Stimulated activated CD8-positive, alpha-beta memory T cell treated with anti-CD3 and anti-CD28 coated beads, Interleukin-15, amount 100 ng/mL, for 4 hours (primary cell): ENCODE measurements at regions not wholly inside any gene's neighbourhood (a gene's known extent, or its start where the extent isn't known, plus 50 kb on each side); places are given as distances from the start of the nearest gene placed in this dataset.
"Not testable (repeated sequence)": the region's sequence is repeated elsewhere in the genome, so short reads cannot be mapped to it uniquely, and the experiment has no call there.

Experiments used
- DNase-seq, 2 donors: peaks; one replicate each; pipeline ENCODE4 v3.0.0-alpha.2; 2020; ENCODE audit warnings: low read depth in 2 of 2

- not testable (repeated sequence) for DNase-seq
Measured at GRCh38 chr2:144638250-144638649, 118.3 kb upstream of the ZEB2 start.

DNA sequence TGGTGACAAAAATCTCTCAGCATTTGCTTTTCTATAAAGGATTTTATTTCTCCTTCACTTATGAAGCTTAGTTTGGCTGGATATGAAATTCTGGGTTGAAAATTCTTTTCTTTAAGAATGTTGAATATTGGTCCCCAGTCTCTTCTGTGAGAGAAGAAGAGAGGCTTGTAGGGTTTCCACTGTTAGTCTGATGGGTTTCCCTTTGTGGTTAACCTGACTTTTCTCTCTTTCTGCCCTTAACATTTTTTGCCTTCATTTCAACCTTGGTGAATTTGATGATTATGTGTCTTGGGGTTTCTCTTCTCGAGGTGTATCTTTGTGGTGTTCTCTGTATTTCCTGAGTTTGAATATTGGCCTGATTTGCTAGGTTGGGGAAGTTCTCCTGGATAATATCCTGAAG, 116.9 kb upstream of the ZEB2 start:
- DNase-seq: not testable (repeated sequence)

DNA sequence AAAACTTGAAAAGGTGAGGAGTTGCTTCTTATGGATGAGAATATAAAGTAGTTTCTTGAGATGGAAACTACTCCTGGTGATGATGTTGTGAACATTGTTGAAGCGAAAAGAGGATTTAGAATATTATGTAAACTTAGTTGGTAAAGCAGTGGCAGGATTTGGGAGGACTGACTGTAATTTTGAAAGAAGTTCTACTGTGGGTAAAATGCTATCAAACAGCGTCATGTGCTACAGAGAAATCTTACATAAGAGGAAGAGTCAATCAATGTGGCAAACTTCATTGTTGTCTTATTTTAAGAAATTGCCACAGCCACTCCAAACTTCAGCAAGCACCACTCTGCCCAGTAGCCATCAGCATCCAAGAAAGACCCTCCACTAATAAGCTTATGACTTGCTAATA, 112.9 kb upstream of the ZEB2 start:
- DNase-seq: no peak

GRCh38 chr2:144631636-144632035, 111.7 kb upstream of the ZEB2 start:
- DNase-seq: no peak

DNA sequence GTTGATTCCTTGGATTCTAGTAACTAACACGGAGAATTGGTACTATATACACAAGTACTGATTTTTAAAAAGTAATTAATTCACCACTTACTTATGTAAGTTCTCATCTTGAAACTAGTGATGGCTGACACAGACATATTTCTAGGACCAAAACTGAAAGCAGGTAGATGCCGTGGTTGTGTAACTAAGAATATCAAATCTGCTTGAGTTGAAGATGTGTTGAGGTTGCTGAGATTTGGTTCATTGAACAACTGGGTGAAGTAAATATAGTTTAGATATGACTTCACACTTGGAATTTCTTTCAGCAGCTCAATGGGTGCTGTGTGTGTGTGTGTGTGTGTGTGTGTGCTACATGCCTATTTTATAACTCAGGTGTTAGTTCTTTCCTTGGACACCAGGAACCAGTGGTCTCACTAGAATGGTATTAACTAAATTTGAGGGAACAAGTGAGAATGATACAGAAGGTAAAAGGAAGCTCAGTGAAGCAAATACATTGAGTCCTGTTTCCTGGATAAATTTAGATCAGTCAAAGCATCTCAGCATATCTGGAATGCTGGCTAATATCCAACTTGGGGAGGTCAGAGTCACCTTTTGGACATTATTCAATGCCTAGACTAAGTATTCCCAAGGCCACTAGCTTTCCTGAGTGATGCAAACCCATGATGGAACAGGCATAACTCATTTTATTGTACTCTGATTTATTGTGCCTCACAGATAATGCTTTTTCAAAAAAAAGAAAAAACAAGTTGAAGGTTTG, 110.7 kb upstream of the ZEB2 start:
- no peak for DNase-seq

GRCh38 chr2:144629935-144630334, 110.0 kb upstream of the ZEB2 start:
- DNase-seq: no peak

GRCh38 chr2:144628566-144628965, 108.6 kb upstream of the ZEB2 start:
- no peak for DNase-seq

GRCh38 chr2:144625626-144626025, 105.7 kb upstream of the ZEB2 start:
- no peak for DNase-seq

- no peak for DNase-seq
Measured at GRCh38 chr2:144625226-144625625, 105.3 kb upstream of the ZEB2 start.

DNA sequence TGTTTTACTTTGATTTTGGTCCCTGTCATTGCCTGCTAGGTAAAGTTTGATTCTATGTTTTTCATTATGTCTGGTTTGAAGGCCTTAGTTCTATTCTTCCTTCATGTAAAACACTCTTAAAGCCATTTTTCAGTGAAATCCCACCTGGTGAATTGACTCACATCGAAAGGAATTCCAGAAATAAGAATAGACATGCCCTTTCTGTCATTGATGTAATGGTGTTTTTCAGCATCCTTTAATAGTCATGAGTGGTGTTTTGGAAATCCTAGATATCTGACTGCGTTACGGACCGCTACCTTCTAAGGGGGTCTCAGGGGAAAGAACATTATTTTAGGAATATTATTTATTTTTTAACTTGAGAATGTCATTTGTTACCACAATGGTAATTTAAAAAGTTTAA, 104.5 kb upstream of the ZEB2 start:
- DNase-seq: no peak

DNA sequence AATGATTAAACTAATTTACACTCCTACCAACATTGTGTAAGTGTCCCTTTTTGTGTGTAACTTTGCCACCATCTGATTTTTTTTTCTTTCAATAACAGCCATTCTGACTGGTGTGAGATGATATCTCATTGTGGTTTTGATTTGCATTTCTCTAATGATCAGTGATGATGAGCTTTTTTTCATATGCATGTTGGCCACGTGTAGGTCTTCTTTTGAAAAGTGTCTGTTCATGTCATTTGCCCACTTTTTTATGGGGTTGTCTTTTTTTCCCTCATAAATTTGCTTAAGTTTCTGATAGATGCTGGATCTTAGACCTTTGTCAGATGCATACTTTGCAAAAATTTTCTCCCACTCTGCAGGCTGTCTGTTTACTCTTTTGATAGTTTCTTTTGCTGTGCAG, 102.5 kb upstream of the ZEB2 start:
- DNase-seq: not testable (repeated sequence)

- DNase-seq: no peak
Measured at GRCh38 chr2:144621266-144621665, 101.3 kb upstream of the ZEB2 start.

DNA sequence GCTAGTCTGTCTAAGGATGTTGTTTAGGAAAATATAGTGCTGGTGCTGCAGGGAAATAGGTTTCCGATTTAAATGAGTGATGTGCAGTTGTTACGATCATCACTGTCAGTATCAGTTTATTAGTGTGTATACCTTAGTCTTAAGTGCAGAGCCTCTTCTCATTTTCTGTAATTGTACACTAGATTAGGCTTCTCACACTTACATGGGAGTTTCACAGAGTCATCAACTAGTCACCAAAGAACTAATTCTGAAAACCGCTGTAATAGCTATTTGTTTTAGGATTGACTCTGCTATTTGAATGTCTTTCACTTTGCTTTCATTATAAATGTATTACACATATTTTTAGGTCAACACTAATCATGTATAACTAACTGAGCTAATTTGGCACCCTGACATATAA, 99.8 kb upstream of the ZEB2 start:
- no peak for DNase-seq

- not testable (repeated sequence) for DNase-seq
Measured at GRCh38 chr2:144617171-144617570, 97.3 kb upstream of the ZEB2 start.

GRCh38 chr2:144615866-144616565, 96.1 kb upstream of the ZEB2 start:
- DNase-seq: no peak

DNA sequence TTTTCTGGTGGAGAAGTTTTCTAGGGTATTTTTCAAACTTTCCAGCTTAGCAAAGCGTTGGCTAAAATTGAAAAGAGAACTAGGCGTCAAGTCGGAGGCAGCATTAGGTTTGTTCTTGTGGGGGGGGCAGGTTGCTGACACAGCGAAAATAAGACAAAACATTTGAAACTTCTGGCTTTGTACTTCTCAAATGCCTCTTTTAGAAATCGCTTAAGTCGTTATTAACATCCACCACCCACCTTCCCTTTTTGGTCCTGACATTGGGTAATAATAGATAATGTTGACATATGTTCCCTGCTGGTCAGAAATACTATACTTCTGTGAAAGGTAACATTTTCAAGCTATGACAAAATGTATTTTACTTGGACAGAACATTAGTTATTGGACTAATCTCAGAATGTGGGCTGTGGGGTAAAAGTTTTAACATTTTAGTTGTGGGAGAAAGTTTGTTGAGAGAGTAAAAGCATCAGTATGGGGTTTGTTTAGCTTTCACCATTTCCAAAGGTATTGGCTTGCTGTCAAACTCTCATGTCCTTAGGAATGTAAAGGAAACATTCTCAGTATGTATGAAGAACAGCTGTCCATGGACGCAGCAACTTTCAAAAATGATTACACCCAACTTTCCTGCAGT, 88.1 kb upstream of the ZEB2 start:
- DNase-seq: no peak

- no peak for DNase-seq
Measured at GRCh38 chr2:144607099-144607498, 87.2 kb upstream of the ZEB2 start.

DNA sequence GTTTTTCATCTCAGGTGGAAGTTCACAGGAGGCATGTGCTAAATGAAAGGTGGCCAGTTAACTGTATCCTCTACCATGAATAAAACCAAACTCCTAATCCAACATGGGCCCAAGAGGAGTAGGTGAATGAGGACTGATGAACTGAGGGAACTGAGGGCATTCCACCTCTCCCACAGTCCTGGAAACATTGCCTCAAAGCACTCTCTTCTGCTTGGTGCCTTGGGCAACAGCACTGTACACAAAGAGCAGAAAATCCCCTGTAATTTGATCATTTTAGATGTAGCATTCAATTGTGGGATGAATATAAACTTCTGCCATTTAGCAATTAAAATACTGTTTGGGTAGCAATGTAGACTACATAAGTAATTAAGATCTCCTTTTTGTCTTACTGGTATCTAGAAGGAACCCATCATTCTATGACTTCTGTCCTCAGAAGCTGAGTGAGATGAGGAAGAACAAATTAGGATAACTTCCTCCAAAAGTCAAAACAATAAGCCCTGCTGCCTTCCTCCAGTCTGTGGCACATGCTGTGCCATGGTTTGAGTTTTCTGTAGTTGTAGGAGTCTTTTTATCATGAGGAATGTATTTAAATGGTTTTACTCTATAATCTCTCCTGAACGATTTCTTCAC, 86.7 kb upstream of the ZEB2 start:
- DNase-seq: no peak

DNA sequence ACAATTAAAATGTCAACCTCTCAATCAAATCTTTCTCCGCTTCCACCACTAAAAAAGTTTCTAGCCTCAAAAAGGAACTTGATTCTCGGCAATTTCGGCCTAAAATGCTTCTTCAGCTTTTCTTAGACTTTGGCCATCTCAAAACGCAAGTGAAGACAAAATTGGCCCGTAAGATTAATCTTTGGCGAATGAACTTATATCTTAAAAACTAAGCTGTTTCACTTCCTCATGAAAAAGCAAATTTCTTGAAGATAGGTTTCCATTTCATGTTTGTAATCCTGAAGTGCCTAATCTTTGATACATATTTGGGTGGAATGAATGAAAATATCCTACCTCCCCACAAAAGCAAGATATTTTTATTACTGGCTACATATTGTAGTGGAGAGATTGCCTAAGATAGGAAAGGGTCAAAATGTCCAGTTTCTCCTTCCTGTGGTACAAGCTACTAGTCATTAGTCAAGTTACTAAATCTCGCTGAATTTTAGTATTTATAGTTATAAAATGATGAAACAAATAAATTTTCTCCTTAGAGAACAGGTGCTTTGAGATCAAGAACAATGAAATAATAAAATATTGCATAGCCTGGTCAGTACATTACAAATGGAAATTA, 85.4 kb upstream of the ZEB2 start:
- no peak for DNase-seq

DNA sequence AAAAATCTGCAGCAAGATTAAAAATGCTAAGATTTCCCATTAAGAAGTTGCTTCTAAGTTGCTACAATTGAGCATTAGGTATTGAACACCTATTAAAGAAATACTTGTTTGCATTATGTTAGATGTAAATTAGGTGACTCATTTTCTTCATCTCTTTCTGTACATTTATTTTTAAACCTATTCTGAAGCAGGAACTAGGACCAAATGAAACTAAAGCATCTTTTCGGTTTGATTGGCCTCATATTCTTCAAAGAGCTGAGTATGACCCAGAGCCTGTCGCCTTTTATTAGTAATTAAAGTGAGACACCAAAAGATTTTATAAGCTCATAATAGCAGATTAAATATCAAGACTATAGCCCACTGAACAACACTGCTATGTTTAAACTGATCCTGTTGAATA, 83.4 kb upstream of the ZEB2 start:
- DNase-seq: no peak

GRCh38 chr2:144598906-144599305, 79.0 kb upstream of the ZEB2 start:
- no peak for DNase-seq
